Esophagus muscularis mucosa (tissue), 4 donors: ENCODE measurements at regions not wholly inside any gene's neighbourhood (a gene's known extent, or its start where the extent isn't known, plus 50 kb on each side); places are given as distances from the start of the nearest gene placed in this dataset.

Experiments used
- DNase-seq: peaks from one replicate; pipeline ENCODE4 v3.0.0-alpha.2; 2017; ENCODE audit errors: extremely low spot score
- H3K27ac ChIP-seq, 4 donors: fragments of 200-600 bp; sonication (generic); replicated peaks in 1 of 4; 1 replicate in 3 of 4; 2 replicates in 1 of 4; pipeline ENCODE4 v1.5.1; 2016 to 2019; ENCODE audit warnings: mild to moderate bottlenecking in 1 of 4
- H3K27me3 ChIP-seq, 4 donors: fragments of 200-600 bp; sonication (generic); one replicate each; pipeline versions ENCODE4 v1.5.1 to v1.6.0; 2016 to 2019
- H3K36me3 ChIP-seq, 4 donors: fragments of 200-600 bp; sonication (generic); one replicate each; pipeline ENCODE4 v1.5.1; 2016 to 2019
- H3K4me1 ChIP-seq, 4 donors: fragments of 200-600 bp; sonication (generic); one replicate each; pipeline ENCODE4 v1.5.1; 2016 to 2019
- H3K4me3 ChIP-seq, 4 donors: fragments of 200-600 bp; sonication (generic); 1 replicate in 2 of 4; 2 replicates in 2 of 4; pipeline ENCODE4 v1.5.1; 2016 to 2019; ENCODE audit warnings: mild to moderate bottlenecking in 4 of 4, moderate library complexity in 1 of 4
- H3K9me3 ChIP-seq, 4 donors: fragments of 200-600 bp; sonication (generic); 1 replicate in 3 of 4; 2 replicates in 1 of 4; pipeline ENCODE4 v1.5.1; 2016 to 2019
- EP300 ChIP-seq: sonication (generic); formaldehyde crosslinking; IDR thresholded peaks from one replicate; pipeline ENCODE4 v1.6.1; 2017; ENCODE audit warnings: antibody characterized with exemption
- POLR2A ChIP-seq: fragments of 450-650 bp; IDR thresholded peaks from one replicate; pipeline ENCODE4 v1.6.1; 2017; ENCODE audit warnings: antibody characterized with exemption, moderate library complexity, mild to moderate bottlenecking, low read depth
- POLR2AphosphoS5 ChIP-seq, 2 donors: sonication (generic); formaldehyde crosslinking; IDR thresholded peaks; one replicate each; pipeline ENCODE4 v1.6.1; 2017; ENCODE audit warnings: antibody characterized with exemption in 2 of 2
- WGBS: methylation state at CpG from one replicate; pipeline ENCODE4 v1.1.5; 2018; 5-methylcytosine and 5-hydroxymethylcytosine counted together
- intact Hi-C: fragments of 100-400 bp; cut with DNase I; formaldehyde crosslinking; loops from one replicate; pipeline ENCODE4 v1.15.1; 2023
- TF ChIP-seq, protein P1 (sequence below), 3 experiments: fragments of 200-600 bp in 2 of 3; fragments of 450-650 bp in 1 of 3; sonication (generic) in 2 of 3; IDR thresholded peaks; one replicate each; pipeline ENCODE4 v1.5.1; 2017 to 2019; ENCODE audit warnings: antibody characterized with exemption in 3 of 3, mild to moderate bottlenecking in 2 of 3, moderate library complexity in 1 of 3

DNA sequence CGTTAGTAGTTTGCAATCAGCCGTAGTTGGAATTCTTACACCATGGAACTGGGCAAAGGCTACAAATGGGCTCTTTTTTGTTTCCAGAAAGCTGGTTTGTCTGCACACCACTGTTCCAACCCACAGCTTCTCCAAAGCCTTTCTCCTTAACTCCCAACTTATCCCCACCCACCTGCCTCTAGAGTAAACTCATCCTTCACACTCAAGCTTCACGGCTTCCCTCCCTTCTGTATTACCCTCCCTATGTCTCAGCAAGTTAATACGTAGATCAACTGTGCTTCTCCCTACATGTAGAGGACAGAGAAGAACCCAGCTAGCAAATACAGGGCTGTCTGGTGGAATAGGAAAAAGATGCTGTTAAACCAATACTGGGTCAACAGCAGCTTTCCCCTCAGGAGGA lies 363.0 kb upstream of the IL12A start:
- Histone ChIP-seq H3K4me3 (no peak overlapping the region), H3K36me3 (no peaks in the 10 kb centered on the region), H3K9me3 (no peaks in the 10 kb centered on the region), H3K4me1 (peaks cover 0 to 14% (median 3%) of the 10 kb centered on the region in 4 donors), H3K27ac (no peak overlapping the region), H3K27me3 (no peaks in the 10 kb centered on the region)
- intact Hi-C loops = no loop called here
- DNase-seq = no peak
- no peak for TF ChIP-seq POLR2AphosphoS5 (IDR thresholded peaks at IDR 0.05)
- TF ChIP-seq, protein P1, sequence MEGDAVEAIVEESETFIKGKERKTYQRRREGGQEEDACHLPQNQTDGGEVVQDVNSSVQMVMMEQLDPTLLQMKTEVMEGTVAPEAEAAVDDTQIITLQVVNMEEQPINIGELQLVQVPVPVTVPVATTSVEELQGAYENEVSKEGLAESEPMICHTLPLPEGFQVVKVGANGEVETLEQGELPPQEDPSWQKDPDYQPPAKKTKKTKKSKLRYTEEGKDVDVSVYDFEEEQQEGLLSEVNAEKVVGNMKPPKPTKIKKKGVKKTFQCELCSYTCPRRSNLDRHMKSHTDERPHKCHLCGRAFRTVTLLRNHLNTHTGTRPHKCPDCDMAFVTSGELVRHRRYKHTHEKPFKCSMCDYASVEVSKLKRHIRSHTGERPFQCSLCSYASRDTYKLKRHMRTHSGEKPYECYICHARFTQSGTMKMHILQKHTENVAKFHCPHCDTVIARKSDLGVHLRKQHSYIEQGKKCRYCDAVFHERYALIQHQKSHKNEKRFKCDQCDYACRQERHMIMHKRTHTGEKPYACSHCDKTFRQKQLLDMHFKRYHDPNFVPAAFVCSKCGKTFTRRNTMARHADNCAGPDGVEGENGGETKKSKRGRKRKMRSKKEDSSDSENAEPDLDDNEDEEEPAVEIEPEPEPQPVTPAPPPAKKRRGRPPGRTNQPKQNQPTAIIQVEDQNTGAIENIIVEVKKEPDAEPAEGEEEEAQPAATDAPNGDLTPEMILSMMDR (IDR thresholded peaks at IDR 0.05) = no peak
- no peak for TF ChIP-seq POLR2A
- no peak for TF ChIP-seq EP300
- WGBS = 85% methylated on average over 4 of the region's 4 CpGs

DNA sequence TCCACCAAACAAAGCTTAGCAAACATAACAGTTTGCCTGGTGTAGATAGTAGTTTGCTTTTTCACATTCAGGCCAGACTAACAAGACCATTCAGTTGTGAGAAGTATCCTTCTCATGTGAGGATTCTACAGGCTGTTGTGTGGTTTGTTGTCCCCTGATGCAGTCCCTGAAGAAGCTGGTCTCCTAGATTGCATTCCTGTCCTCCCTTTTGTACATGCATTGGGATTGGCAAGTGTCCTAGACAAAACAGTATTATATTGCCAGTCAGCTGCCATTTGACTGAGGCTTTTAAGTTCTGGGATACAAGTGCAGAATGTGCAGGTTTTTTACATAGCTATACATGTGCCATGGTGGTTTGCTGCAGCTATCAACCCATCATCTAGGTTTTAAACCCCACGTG lies 362.0 kb upstream of the IL12A start:
- Histone ChIP-seq H3K4me1 (peaks cover 0 to 6% (median 3%) of the 10 kb centered on the region in 4 donors), H3K4me3 (no peak overlapping the region), H3K27me3 (no peaks in the 10 kb centered on the region), H3K9me3 (no peaks in the 10 kb centered on the region), H3K36me3 (no peaks in the 10 kb centered on the region), H3K27ac (no peak overlapping the region)
- no peak for DNase-seq
- TF ChIP-seq, protein P1 (IDR thresholded peaks at IDR 0.05) = no peak
- no peak for TF ChIP-seq POLR2A
- no peak for TF ChIP-seq EP300
- no peak for TF ChIP-seq POLR2AphosphoS5 (IDR thresholded peaks at IDR 0.05)
- WGBS = 86% methylated on average over 1 of the region's 1 CpG
- intact Hi-C loops = no loop called here

DNA sequence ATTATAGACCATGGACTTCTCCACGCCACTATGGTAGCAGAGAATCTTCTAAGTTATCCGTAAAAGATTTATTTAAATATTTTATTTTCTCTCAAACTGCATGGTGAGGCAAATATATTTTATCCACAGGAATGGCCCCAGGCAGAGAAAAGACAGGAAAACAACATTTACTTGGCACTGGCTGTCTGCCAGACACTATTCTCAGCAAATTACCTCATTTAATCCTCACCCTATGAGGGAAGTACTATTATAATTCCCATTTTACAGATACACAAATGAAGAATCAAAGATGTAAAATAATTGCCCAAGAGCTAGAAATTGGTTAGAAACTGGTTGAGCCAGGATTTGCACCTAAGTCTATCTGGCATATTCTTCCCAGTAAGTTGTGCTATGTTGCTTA lies 361.4 kb upstream of the IL12A start:
- Histone ChIP-seq H3K9me3 (no peaks in the 10 kb centered on the region), H3K36me3 (no peaks in the 10 kb centered on the region), H3K4me3 (no peak overlapping the region), H3K27ac (no peak overlapping the region), H3K27me3 (no peaks in the 10 kb centered on the region), H3K4me1 (no peaks in the 10 kb centered on the region)
- intact Hi-C loops = no loop called here
- WGBS = 100% methylated on average over 2 of the region's 2 CpGs
- no peak for DNase-seq
- no peak for TF ChIP-seq POLR2A
- no peak for TF ChIP-seq EP300
- TF ChIP-seq, protein P1 (IDR thresholded peaks at IDR 0.05) = no peak
- no peak for TF ChIP-seq POLR2AphosphoS5 (IDR thresholded peaks at IDR 0.05)

DNA sequence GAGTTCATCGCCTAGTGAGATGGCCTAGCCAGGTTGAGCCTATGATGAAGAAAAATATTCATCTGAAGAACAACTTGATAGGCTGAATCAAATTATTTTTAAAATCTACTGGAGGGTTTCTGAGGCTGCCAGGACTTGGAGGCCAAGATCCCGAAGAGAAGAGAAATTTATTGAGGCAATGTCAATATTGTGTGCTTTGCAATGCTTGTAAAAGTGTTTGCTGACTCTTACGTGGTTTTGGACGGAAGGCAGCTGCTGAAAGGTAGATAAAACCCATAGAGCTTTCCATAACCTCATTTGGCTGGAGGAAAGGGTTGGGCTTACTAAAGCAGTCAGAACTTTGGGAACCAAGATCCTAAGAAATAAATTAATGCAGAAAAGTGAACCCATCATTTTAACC lies 361.0 kb upstream of the IL12A start:
- intact Hi-C loops = no loop called here
- no peaks in the 10 kb centered on the region for H3K9me3 ChIP-seq
- no peak overlapping the region for H3K27ac ChIP-seq
- H3K36me3 ChIP-seq = no peaks in the 10 kb centered on the region
- no peak overlapping the region for H3K4me3 ChIP-seq
- no peaks in the 10 kb centered on the region for H3K4me1 ChIP-seq
- TF ChIP-seq, protein P1 (IDR thresholded peaks at IDR 0.05) = no peak
- TF ChIP-seq EP300 = no peak
- TF ChIP-seq POLR2A = no peak
- no peak for TF ChIP-seq POLR2AphosphoS5 (IDR thresholded peaks at IDR 0.05)
- WGBS = 82% methylated on average over 4 of the region's 4 CpGs
- DNase-seq = no peak
- no peaks in the 10 kb centered on the region for H3K27me3 ChIP-seq

DNA sequence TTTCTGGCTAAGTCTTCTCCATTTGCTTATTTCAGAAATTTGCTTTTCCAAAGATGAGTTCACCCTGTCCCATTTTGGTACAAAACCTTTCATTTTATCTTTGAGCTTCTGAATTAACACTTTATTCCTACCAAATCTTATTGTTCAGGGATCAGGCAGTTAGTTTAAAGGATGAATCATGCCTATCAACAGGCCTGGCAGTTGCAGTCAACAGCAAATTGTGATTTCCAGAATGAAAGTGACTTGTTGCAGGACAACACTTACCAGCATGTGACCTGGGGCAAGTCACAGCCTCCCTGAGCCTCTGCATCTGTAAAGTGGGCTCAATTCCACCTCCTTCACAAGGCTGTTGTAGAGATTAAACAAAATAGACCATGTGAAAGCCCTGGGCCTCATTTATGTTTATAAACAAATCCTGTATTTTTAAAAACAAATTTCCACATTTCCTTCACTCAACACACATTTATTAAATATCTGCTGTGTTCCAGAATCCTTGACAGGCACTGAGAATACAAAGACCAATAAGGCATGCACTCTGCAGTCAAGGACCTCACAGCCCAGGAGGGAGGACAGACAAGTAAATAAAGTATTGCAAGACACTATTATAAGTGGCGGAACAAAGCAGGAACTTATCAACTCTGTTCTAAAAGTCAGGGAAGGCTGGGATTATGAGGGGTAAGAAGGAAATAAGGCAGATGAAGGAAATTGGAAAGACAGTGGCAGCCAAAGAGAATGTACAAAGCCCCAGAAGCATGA lies 359.1 kb upstream of the IL12A start:
- no peaks in the 10 kb centered on the region for H3K27me3 ChIP-seq
- H3K9me3 ChIP-seq = no peaks in the 10 kb centered on the region
- H3K4me1 ChIP-seq = no peaks in the 10 kb centered on the region
- intact Hi-C loops = no loop called here
- H3K36me3 ChIP-seq = no peaks in the 10 kb centered on the region
- TF ChIP-seq EP300 = no peak
- no peak for TF ChIP-seq POLR2A
- TF ChIP-seq POLR2AphosphoS5 (IDR thresholded peaks at IDR 0.05) = no peak
- TF ChIP-seq, protein P1 (IDR thresholded peaks at IDR 0.05) = no peak
- H3K27ac ChIP-seq = no peak overlapping the region
- 54% methylated on average over 1 of the region's 1 CpG for WGBS
- DNase-seq = no peak
- no peak overlapping the region for H3K4me3 ChIP-seq
